ENCODE measurements at regions not wholly inside any gene's neighbourhood (a gene's known extent, or its start where the extent isn't known, plus 50 kb on each side); places are given as distances from the start of the nearest gene placed in this dataset.

DNA sequence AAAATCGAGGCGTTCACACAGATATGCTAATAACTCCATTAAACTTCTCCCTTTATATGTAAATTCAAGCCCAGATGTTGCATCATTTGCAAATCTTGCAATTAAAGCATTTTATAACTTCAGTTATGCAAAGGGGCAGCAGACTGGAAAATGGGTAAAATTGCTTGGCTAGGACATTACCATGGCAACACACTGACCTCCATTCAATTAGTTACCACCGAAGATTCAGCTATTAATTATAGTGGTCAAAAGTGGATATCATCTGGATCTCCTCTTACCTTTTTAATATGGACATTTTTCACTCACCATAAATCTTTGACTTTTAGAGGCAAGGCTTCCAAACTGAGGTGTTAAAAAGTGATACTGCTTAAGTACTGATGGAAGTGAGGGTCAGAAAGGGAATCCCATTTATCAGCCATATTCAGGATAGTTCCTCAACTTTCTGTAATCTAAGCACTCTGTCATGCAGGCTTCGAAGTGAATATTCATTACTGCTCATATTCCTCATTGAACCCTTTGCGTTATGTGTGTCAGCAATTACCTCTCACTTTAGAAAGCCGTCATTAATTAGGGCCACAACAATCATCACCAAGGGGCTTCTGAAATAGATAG, 386.2 kb upstream of the ROBO2 start:
- TF ChIP-seq POLR2A (IDR thresholded peaks at IDR 0.05; ENCODE audit: low read depth, low read length) (no peak), POLR2AphosphoS5 (IDR thresholded peaks at IDR 0.05; ENCODE audit: low read depth, low read length) (no peak)

Measured in GM12892 (cell line).